Choroid plexus epithelial cell (primary cell): ENCODE measurements at regions not wholly inside any gene's neighbourhood (a gene's known extent, or its start where the extent isn't known, plus 50 kb on each side); places are given as distances from the start of the nearest gene placed in this dataset.

Experiments used
- DNase-seq: peaks from one replicate; pipeline ENCODE4 v3.0.0-alpha.2; 2010; ENCODE audit warnings: low read depth
- H3K4me3 ChIP-seq: 2 replicates; pipeline ENCODE4 v1.5.1; 2011; ENCODE audit warnings: low read depth, mild to moderate bottlenecking, control low read depth, low read length, moderate library complexity
- CTCF ChIP-seq: conservative IDR thresholded peaks from 2 replicates; pipeline ENCODE4 v1.5.1; 2011; ENCODE audit warnings: low read depth, mild to moderate bottlenecking, control low read depth, inconsistent platforms, low read length, moderate library complexity

- DNase-seq: no peak
- H3K4me3 ChIP-seq: no peak overlapping the region
- no peak for TF ChIP-seq CTCF
Measured at GRCh38 chr16:60261425-60261824, 1527.3 kb upstream of the GOT2 start.

- no peak for DNase-seq
- no peak overlapping the region for H3K4me3 ChIP-seq
- no peak for TF ChIP-seq CTCF
Measured at GRCh38 chr16:60259956-60260355, 1525.8 kb upstream of the GOT2 start.

GRCh38 chr16:60246086-60246485, 1512.0 kb upstream of the GOT2 start:
- H3K4me3 ChIP-seq: no peak overlapping the region
- no peak for DNase-seq
- TF ChIP-seq CTCF: no peak

- no peak for DNase-seq
- TF ChIP-seq CTCF: no peak
- no peak overlapping the region for H3K4me3 ChIP-seq
Measured at GRCh38 chr16:60241671-60242070, 1507.6 kb upstream of the GOT2 start.

- DNase-seq: no peak
- TF ChIP-seq CTCF: no peak
- H3K4me3 ChIP-seq: no peak overlapping the region
Measured at GRCh38 chr16:60230666-60231065, 1496.5 kb upstream of the GOT2 start.

- no peak for DNase-seq
- no peak for TF ChIP-seq CTCF
- no peak overlapping the region for H3K4me3 ChIP-seq
Measured at GRCh38 chr16:60225541-60225940, 1491.4 kb upstream of the GOT2 start.

- no peak overlapping the region for H3K4me3 ChIP-seq
- DNase-seq: no peak
- no peak for TF ChIP-seq CTCF
Measured at GRCh38 chr16:60217787-60218186, 1483.7 kb upstream of the GOT2 start.
